ENCODE measurements at regions not wholly inside any gene's neighbourhood (a gene's known extent, or its start where the extent isn't known, plus 50 kb on each side); places are given as distances from the start of the nearest gene placed in this dataset.

GRCh38 chr2:57894381-57894780 is 152.2 kb upstream of the VRK2 start:
- DNase-seq = no peak

- DNase-seq = no peak
Observed at GRCh38 chr2:57897920-57898319, 148.7 kb upstream of the VRK2 start.

- no peak for DNase-seq
Observed at GRCh38 chr2:57899898-57900297, 146.7 kb upstream of the VRK2 start.

- no peak for DNase-seq
Observed at GRCh38 chr2:57902578-57902977, 144.0 kb upstream of the VRK2 start.

- DNase-seq = no peak
Observed at GRCh38 chr2:57906152-57906732, 140.4 kb upstream of the VRK2 start.

- no peak for DNase-seq
Observed at GRCh38 chr2:57907411-57907810, 139.2 kb upstream of the VRK2 start.

GRCh38 chr2:57908736-57909161 is 137.9 kb upstream of the VRK2 start:
- DNase-seq = no peak

- no peak for DNase-seq
Observed at GRCh38 chr2:57918126-57918525, 128.5 kb upstream of the VRK2 start.

GRCh38 chr2:57920342-57920939 is 126.2 kb upstream of the VRK2 start:
- DNase-seq = no peak

- no peak for DNase-seq
Observed at GRCh38 chr2:57934659-57935058, 111.9 kb upstream of the VRK2 start.

- no peak for DNase-seq
Observed at GRCh38 chr2:57936216-57936615, 110.4 kb upstream of the VRK2 start.

- no peak for DNase-seq
Observed at GRCh38 chr2:57937456-57937855, 109.2 kb upstream of the VRK2 start.

- DNase-seq = no peak
Observed at GRCh38 chr2:57941816-57942215, 104.8 kb upstream of the VRK2 start.

GRCh38 chr2:57943315-57943714 is 103.3 kb upstream of the VRK2 start:
- no peak for DNase-seq

- no peak for DNase-seq
Observed at GRCh38 chr2:57947398-57947797, 99.2 kb upstream of the VRK2 start.

- no peak for DNase-seq
Observed at GRCh38 chr2:57954020-57954419, 92.6 kb upstream of the VRK2 start.

- no peak for DNase-seq
Observed at GRCh38 chr2:57957238-57957637, 89.4 kb upstream of the VRK2 start.

GRCh38 chr2:57959390-57959789 is 87.2 kb upstream of the VRK2 start:
- DNase-seq = no peak

GRCh38 chr2:57962861-57963260 is 83.7 kb upstream of the VRK2 start:
- no peak for DNase-seq

- no peak for DNase-seq
Observed at GRCh38 chr2:57965219-57965618, 81.4 kb upstream of the VRK2 start.

GRCh38 chr2:57965961-57966360 is 80.6 kb upstream of the VRK2 start:
- DNase-seq = no peak

- no peak for DNase-seq
Observed at GRCh38 chr2:57973621-57974186, 72.9 kb upstream of the VRK2 start.

- no peak for DNase-seq
Observed at GRCh38 chr2:57979158-57979557, 67.4 kb upstream of the VRK2 start.

- DNase-seq = no peak
Observed at GRCh38 chr2:57981083-57981768, 65.4 kb upstream of the VRK2 start.
